ENCODE measurements at regions not wholly inside any gene's neighbourhood (a gene's known extent, or its start where the extent isn't known, plus 50 kb on each side); places are given as distances from the start of the nearest gene placed in this dataset.
"Not testable (repeated sequence)": the region's sequence is repeated elsewhere in the genome, so short reads cannot be mapped to it uniquely, and the experiment has no call there.

GRCh38 chr3:177886501-177886900 is 649.7 kb upstream of the KCNMB2 start:
- H3K27me3 ChIP-seq (ENCODE audit: control insufficient read depth in 1 of 2, insufficient read depth in 2 of 2, low read length in 2 of 2) = no peaks in the 10 kb centered on the region
- H3K27ac ChIP-seq (ENCODE audit: low read depth, low read length) = no peak overlapping the region
- H3K4me1 ChIP-seq (ENCODE audit: control insufficient read depth in 1 of 2, insufficient read depth in 2 of 2, low read length in 2 of 2) = no peaks in the 10 kb centered on the region
- H3K36me3 ChIP-seq (ENCODE audit: control insufficient read depth in 1 of 2, insufficient read depth in 2 of 2, low read length in 2 of 2) = no peaks in the 10 kb centered on the region
- no peak overlapping the region for H3K4me3 ChIP-seq (ENCODE audit: low read depth in 1 of 2, low read length in 2 of 2)
- no peaks in the 10 kb centered on the region for H3K9me3 ChIP-seq (ENCODE audit: control insufficient read depth in 1 of 2, low read length in 2 of 2)
- no peak overlapping the region for H3K9ac ChIP-seq (ENCODE audit: low read depth in 1 of 2, low read length in 2 of 2)

DNA sequence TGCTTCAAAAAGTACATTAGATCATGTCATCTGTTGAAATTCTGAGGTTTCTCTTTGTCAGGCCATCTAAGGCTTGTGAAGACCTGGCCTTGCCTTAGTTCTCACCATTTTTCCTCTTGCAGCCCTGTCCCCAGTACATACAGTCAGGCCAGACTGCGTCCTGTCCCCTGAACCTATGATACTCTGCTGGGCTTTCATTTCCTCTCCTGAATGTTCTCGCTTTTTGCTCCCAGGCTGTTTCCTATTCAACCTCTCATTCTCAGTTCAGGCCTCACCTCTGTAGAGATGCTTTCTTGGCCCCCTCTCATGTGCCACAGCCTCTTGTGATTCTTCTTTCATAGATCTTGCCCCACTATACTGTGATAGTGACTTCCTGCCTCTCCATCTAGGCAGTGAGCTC is 648.8 kb upstream of the KCNMB2 start:
- no peaks in the 10 kb centered on the region for H3K27me3 ChIP-seq (ENCODE audit: control insufficient read depth in 1 of 2, insufficient read depth in 2 of 2, low read length in 2 of 2)
- no peaks in the 10 kb centered on the region for H3K4me1 ChIP-seq (ENCODE audit: control insufficient read depth in 1 of 2, insufficient read depth in 2 of 2, low read length in 2 of 2)
- no peaks in the 10 kb centered on the region for H3K36me3 ChIP-seq (ENCODE audit: control insufficient read depth in 1 of 2, insufficient read depth in 2 of 2, low read length in 2 of 2)
- H3K27ac ChIP-seq (ENCODE audit: low read depth, low read length) = no peak overlapping the region
- no peak overlapping the region for H3K9ac ChIP-seq (ENCODE audit: low read depth in 1 of 2, low read length in 2 of 2)
- H3K9me3 ChIP-seq (ENCODE audit: control insufficient read depth in 1 of 2, low read length in 2 of 2) = no peaks in the 10 kb centered on the region
- no peak overlapping the region for H3K4me3 ChIP-seq (ENCODE audit: low read depth in 1 of 2, low read length in 2 of 2)

- H3K36me3 ChIP-seq (ENCODE audit: control insufficient read depth in 1 of 2, insufficient read depth in 2 of 2, low read length in 2 of 2) = no peaks in the 10 kb centered on the region
- no peak overlapping the region for H3K27ac ChIP-seq (ENCODE audit: low read depth, low read length)
- no peaks in the 10 kb centered on the region for H3K27me3 ChIP-seq (ENCODE audit: control insufficient read depth in 1 of 2, insufficient read depth in 2 of 2, low read length in 2 of 2)
- H3K9ac ChIP-seq (ENCODE audit: low read depth in 1 of 2, low read length in 2 of 2) = no peak overlapping the region
- H3K4me3 ChIP-seq (ENCODE audit: low read depth in 1 of 2, low read length in 2 of 2) = no peak overlapping the region
- H3K9me3 ChIP-seq (ENCODE audit: control insufficient read depth in 1 of 2, low read length in 2 of 2) = no peaks in the 10 kb centered on the region
- H3K4me1 ChIP-seq (ENCODE audit: control insufficient read depth in 1 of 2, insufficient read depth in 2 of 2, low read length in 2 of 2) = no peaks in the 10 kb centered on the region
Measured at GRCh38 chr3:177889161-177889560, 647.1 kb upstream of the KCNMB2 start.

GRCh38 chr3:177889652-177890358 is 646.4 kb upstream of the KCNMB2 start:
- H3K4me1 ChIP-seq (ENCODE audit: control insufficient read depth in 1 of 2, insufficient read depth in 2 of 2, low read length in 2 of 2) = no peaks in the 10 kb centered on the region
- no peak overlapping the region for H3K9ac ChIP-seq (ENCODE audit: low read depth in 1 of 2, low read length in 2 of 2)
- H3K4me3 ChIP-seq (ENCODE audit: low read depth in 1 of 2, low read length in 2 of 2) = no peak overlapping the region
- H3K27ac ChIP-seq (ENCODE audit: low read depth, low read length) = no peak overlapping the region
- H3K27me3 ChIP-seq (ENCODE audit: control insufficient read depth in 1 of 2, insufficient read depth in 2 of 2, low read length in 2 of 2) = no peaks in the 10 kb centered on the region
- no peaks in the 10 kb centered on the region for H3K36me3 ChIP-seq (ENCODE audit: control insufficient read depth in 1 of 2, insufficient read depth in 2 of 2, low read length in 2 of 2)
- no peaks in the 10 kb centered on the region for H3K9me3 ChIP-seq (ENCODE audit: control insufficient read depth in 1 of 2, low read length in 2 of 2)

DNA sequence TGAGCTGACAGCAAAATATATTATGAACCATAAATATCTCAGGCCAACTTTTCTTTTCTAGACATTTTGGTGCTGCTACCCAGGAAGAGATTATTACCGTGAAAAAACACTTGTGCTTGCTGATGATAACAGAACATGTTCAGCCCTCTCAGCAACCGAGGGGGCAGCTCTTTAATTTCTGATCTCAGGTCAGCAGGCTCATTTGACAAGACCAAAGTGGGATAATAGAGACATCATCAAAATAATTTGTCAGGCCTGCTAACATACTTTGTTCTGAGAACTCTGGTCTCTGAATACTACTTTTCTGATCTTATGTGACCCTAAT is 645.9 kb upstream of the KCNMB2 start:
- H3K27ac ChIP-seq (ENCODE audit: low read depth, low read length) = no peak overlapping the region
- no peaks in the 10 kb centered on the region for H3K9me3 ChIP-seq (ENCODE audit: control insufficient read depth in 1 of 2, low read length in 2 of 2)
- H3K4me3 ChIP-seq (ENCODE audit: low read depth in 1 of 2, low read length in 2 of 2) = no peak overlapping the region
- no peaks in the 10 kb centered on the region for H3K4me1 ChIP-seq (ENCODE audit: control insufficient read depth in 1 of 2, insufficient read depth in 2 of 2, low read length in 2 of 2)
- no peaks in the 10 kb centered on the region for H3K36me3 ChIP-seq (ENCODE audit: control insufficient read depth in 1 of 2, insufficient read depth in 2 of 2, low read length in 2 of 2)
- no peaks in the 10 kb centered on the region for H3K27me3 ChIP-seq (ENCODE audit: control insufficient read depth in 1 of 2, insufficient read depth in 2 of 2, low read length in 2 of 2)
- H3K9ac ChIP-seq (ENCODE audit: low read depth in 1 of 2, low read length in 2 of 2) = no peak overlapping the region

- H3K27ac ChIP-seq (ENCODE audit: low read depth, low read length); H3K36me3 ChIP-seq (ENCODE audit: control insufficient read depth in 1 of 2, insufficient read depth in 2 of 2, low read length in 2 of 2); H3K4me3 ChIP-seq (ENCODE audit: low read depth in 1 of 2, low read length in 2 of 2); H3K9ac ChIP-seq (ENCODE audit: low read depth in 1 of 2, low read length in 2 of 2); H3K27me3 ChIP-seq (ENCODE audit: control insufficient read depth in 1 of 2, insufficient read depth in 2 of 2, low read length in 2 of 2); H3K4me1 ChIP-seq (ENCODE audit: control insufficient read depth in 1 of 2, insufficient read depth in 2 of 2, low read length in 2 of 2); H3K9me3 ChIP-seq (ENCODE audit: control insufficient read depth in 1 of 2, low read length in 2 of 2): not testable (repeated sequence)
Measured at GRCh38 chr3:177891569-177891968, 644.7 kb upstream of the KCNMB2 start.

DNA sequence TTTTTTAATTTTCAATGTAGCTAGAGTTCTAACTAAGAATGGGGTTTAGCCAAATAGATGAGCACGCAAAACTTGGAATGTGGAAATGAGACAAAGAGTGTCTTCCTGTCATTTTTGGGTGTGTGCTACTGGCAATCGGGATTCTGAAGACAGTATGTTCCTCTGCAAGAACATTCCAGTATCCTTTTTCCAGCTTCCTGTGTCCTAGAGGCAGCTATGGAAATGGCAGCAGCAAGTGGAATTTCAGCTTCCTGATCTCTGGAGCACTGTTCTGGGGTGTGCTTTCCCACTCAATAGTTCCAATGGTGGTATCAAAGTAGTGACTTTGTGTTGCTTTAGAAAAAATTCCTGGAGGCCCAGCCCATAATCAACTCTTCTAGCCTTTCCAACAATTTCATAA is 642.9 kb upstream of the KCNMB2 start:
- Histone ChIP-seq H3K36me3 (ENCODE audit: control insufficient read depth in 1 of 2, insufficient read depth in 2 of 2, low read length in 2 of 2) (no peaks in the 10 kb centered on the region), H3K9ac (ENCODE audit: low read depth in 1 of 2, low read length in 2 of 2) (no peak overlapping the region), H3K27ac (ENCODE audit: low read depth, low read length) (no peak overlapping the region), H3K9me3 (ENCODE audit: control insufficient read depth in 1 of 2, low read length in 2 of 2) (peaks cover under 1 to 4% of the 10 kb centered on the region in 2 donors), H3K27me3 (ENCODE audit: control insufficient read depth in 1 of 2, insufficient read depth in 2 of 2, low read length in 2 of 2) (no peaks in the 10 kb centered on the region), H3K4me3 (ENCODE audit: low read depth in 1 of 2, low read length in 2 of 2) (no peak overlapping the region), H3K4me1 (ENCODE audit: control insufficient read depth in 1 of 2, insufficient read depth in 2 of 2, low read length in 2 of 2) (no peaks in the 10 kb centered on the region)

DNA sequence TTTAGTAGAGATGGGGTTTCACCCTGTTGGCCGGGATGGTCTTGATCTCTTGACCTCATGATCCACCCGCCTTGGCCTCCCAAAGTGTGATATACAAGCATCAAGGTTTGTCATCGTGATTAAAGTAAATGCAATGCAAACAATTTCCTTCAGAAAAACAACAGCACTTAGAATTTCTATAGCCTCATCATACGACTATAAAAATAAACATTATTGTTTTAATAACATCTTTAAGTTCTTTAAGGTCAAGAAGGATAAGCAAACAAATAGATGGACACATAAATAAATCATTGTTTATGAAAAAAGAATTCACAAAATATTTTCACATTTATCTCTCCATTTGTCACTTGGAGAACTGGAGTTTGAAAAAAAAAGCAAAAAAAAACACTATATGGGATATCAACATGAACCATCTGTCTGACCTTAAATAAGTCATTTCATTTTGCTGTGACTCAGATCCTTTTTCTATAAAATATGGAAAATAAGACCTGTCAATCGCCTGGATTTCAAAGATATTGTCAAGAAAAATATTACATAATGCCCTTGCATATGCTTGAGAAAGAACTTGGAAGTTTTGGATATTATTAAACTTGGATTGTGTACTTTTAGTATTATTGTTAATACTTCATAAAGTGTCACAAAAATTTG is 642.0 kb upstream of the KCNMB2 start:
- Histone ChIP-seq H3K9me3 (ENCODE audit: control insufficient read depth in 1 of 2, low read length in 2 of 2) (peaks cover 3 to 10% of the 10 kb centered on the region in 2 donors), H3K27ac (ENCODE audit: low read depth, low read length) (no peak overlapping the region), H3K27me3 (ENCODE audit: control insufficient read depth in 1 of 2, insufficient read depth in 2 of 2, low read length in 2 of 2) (no peaks in the 10 kb centered on the region)

GRCh38 chr3:177898185-177898584 is 638.1 kb upstream of the KCNMB2 start:
- no peak overlapping the region for H3K9ac ChIP-seq (ENCODE audit: low read depth in 1 of 2, low read length in 2 of 2)
- no peaks in the 10 kb centered on the region for H3K27me3 ChIP-seq (ENCODE audit: control insufficient read depth in 1 of 2, insufficient read depth in 2 of 2, low read length in 2 of 2)
- no peaks in the 10 kb centered on the region for H3K36me3 ChIP-seq (ENCODE audit: control insufficient read depth in 1 of 2, insufficient read depth in 2 of 2, low read length in 2 of 2)
- no peak overlapping the region for H3K4me3 ChIP-seq (ENCODE audit: low read depth in 1 of 2, low read length in 2 of 2)
- no peaks in the 10 kb centered on the region for H3K4me1 ChIP-seq (ENCODE audit: control insufficient read depth in 1 of 2, insufficient read depth in 2 of 2, low read length in 2 of 2)
- no peak overlapping the region for H3K27ac ChIP-seq (ENCODE audit: low read depth, low read length)
- peaks cover 13 to 20% of the 10 kb centered on the region in 2 donors for H3K9me3 ChIP-seq (ENCODE audit: control insufficient read depth in 1 of 2, low read length in 2 of 2)

More for the DNA sequence above, 642.0 kb upstream of the KCNMB2 start:
- H3K4me3 ChIP-seq (ENCODE audit: low read depth in 1 of 2, low read length in 2 of 2) = no peak overlapping the region
- H3K4me1 ChIP-seq (ENCODE audit: control insufficient read depth in 1 of 2, insufficient read depth in 2 of 2, low read length in 2 of 2) = no peaks in the 10 kb centered on the region
- no peaks in the 10 kb centered on the region for H3K36me3 ChIP-seq (ENCODE audit: control insufficient read depth in 1 of 2, insufficient read depth in 2 of 2, low read length in 2 of 2)
- no peak overlapping the region for H3K9ac ChIP-seq (ENCODE audit: low read depth in 1 of 2, low read length in 2 of 2)

DNA sequence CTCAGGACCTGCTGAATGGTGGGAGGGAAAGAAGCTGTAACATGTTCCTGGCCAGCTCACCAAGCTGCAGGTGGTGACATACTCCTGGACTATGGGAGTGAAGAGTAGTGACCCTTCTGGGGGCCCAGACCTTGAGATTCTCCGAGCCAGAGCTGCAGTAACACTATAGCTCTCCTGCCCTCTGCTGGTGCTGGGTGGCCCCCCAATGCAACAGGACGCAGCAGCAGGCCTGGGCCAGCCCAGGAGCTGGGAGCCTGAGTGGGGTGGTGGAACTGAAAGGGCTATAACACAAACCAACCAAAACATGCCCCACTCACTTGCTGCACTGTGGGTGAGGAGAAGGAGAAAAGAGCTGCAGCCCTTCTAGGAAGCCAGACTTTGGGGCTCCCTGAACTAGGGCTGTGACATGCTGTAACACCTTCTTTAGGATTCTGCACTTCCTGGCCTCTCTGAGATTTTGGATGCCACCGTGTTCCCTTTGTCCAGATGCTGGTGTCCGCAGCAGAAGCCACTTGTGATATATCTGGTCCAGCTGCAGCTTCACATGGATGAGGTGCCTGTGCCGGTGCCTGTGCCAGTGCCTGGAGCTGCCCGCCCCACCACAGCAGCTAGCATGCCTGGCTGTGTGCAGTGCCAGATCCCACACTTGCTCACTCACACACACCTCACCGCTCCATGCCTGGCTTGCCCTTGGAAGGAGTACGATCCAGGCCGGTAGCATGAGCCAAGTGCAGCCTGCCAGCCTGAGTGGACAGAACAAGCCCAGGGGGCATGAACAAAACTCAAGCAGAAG is 636.8 kb upstream of the KCNMB2 start:
- H3K36me3 ChIP-seq (ENCODE audit: control insufficient read depth in 1 of 2, insufficient read depth in 2 of 2, low read length in 2 of 2) = no peaks in the 10 kb centered on the region
- H3K9me3 ChIP-seq (ENCODE audit: control insufficient read depth in 1 of 2, low read length in 2 of 2) = peaks cover 13 to 20% of the 10 kb centered on the region in 2 donors
- no peaks in the 10 kb centered on the region for H3K27me3 ChIP-seq (ENCODE audit: control insufficient read depth in 1 of 2, insufficient read depth in 2 of 2, low read length in 2 of 2)
- no peak overlapping the region for H3K9ac ChIP-seq (ENCODE audit: low read depth in 1 of 2, low read length in 2 of 2)
- no peaks in the 10 kb centered on the region for H3K4me1 ChIP-seq (ENCODE audit: control insufficient read depth in 1 of 2, insufficient read depth in 2 of 2, low read length in 2 of 2)
- H3K4me3 ChIP-seq (ENCODE audit: low read depth in 1 of 2, low read length in 2 of 2) = no peak overlapping the region
- no peak overlapping the region for H3K27ac ChIP-seq (ENCODE audit: low read depth, low read length)

Measured in duodenal mucosa (tissue), 2 donors.